Trophoblast cell (in vitro differentiated cells and primary cell): ENCODE measurements at regions not wholly inside any gene's neighbourhood (a gene's known extent, or its start where the extent isn't known, plus 50 kb on each side); places are given as distances from the start of the nearest gene placed in this dataset.

Experiments
- DNase-seq, 2 donors: peaks; one replicate each; pipeline ENCODE4 v3.0.0-alpha.2; 2016
- H2AFZ ChIP-seq: 2 replicates; pipeline ENCODE4 v1.6.1; 2013; ENCODE audit warnings: low read length, moderate library complexity, mild to moderate bottlenecking; ENCODE audit not compliant: insufficient read depth, poor library complexity
- H2AK5ac ChIP-seq: 2 replicates; pipeline ENCODE4 v1.6.1; 2013; ENCODE audit warnings: mild to moderate bottlenecking, low read length
- H2BK120ac ChIP-seq: 2 replicates; pipeline ENCODE4 v1.6.1; 2013; ENCODE audit warnings: low read length, mild to moderate bottlenecking, moderate library complexity; ENCODE audit not compliant: insufficient read depth, poor library complexity
- H2BK12ac ChIP-seq: 2 replicates; pipeline ENCODE4 v1.6.1; 2013; ENCODE audit warnings: mild to moderate bottlenecking, low read length, moderate library complexity
- H2BK5ac ChIP-seq: 2 replicates; pipeline ENCODE4 v1.6.1; 2013; ENCODE audit warnings: low read length, low read depth, moderate library complexity, mild to moderate bottlenecking; ENCODE audit not compliant: poor library complexity
- H3K14ac ChIP-seq: 2 replicates; pipeline ENCODE4 v1.6.1; 2013; ENCODE audit warnings: mild to moderate bottlenecking, low read length
- H3K18ac ChIP-seq: 2 replicates; pipeline ENCODE4 v1.6.1; 2013; ENCODE audit warnings: mild to moderate bottlenecking, low read length
- H3K23ac ChIP-seq: 2 replicates; pipeline ENCODE4 v1.6.1; 2013; ENCODE audit warnings: low read length
- H3K27ac ChIP-seq: 2 replicates; pipeline ENCODE4 v1.5.1; 2013; ENCODE audit warnings: low read depth, mild to moderate bottlenecking, inconsistent platforms, low read length, moderate library complexity
- H3K27me3 ChIP-seq: 2 replicates; pipeline ENCODE4 v1.6.1; 2013; ENCODE audit warnings: inconsistent platforms, mild to moderate bottlenecking, low read length, moderate library complexity; ENCODE audit not compliant: insufficient read depth
- H3K36me3 ChIP-seq, 2 experiments: 1 replicate in 1 of 2; 2 replicates in 1 of 2; pipeline ENCODE4 v1.6.1; 2013; ENCODE audit warnings: low read length in 2 of 2, mild to moderate bottlenecking in 2 of 2, moderate library complexity in 1 of 2; ENCODE audit not compliant: insufficient read depth in 2 of 2, control insufficient read depth in 1 of 2
- H3K4ac ChIP-seq: 2 replicates; pipeline ENCODE4 v1.6.1; 2013; ENCODE audit warnings: low read depth, mild to moderate bottlenecking, low read length, moderate library complexity
- H3K4me1 ChIP-seq, 2 experiments: 1 replicate in 1 of 2; 2 replicates in 1 of 2; pipeline ENCODE4 v1.6.1; 2013; ENCODE audit warnings: low read length in 2 of 2, mild to moderate bottlenecking in 2 of 2, moderate library complexity in 1 of 2; ENCODE audit not compliant: insufficient read depth in 2 of 2, control insufficient read depth in 1 of 2
- H3K4me2 ChIP-seq: 2 replicates; pipeline ENCODE4 v1.6.1; 2013; ENCODE audit warnings: inconsistent platforms, mild to moderate bottlenecking, low read length, moderate library complexity
- H3K4me3 ChIP-seq: 2 replicates; pipeline ENCODE4 v1.5.1; 2013; ENCODE audit warnings: mild to moderate bottlenecking, low read depth, low read length, inconsistent platforms
- H3K79me1 ChIP-seq: one replicate; pipeline ENCODE4 v1.6.1; 2013; ENCODE audit warnings: low read length
- H3K79me2 ChIP-seq: 2 replicates; pipeline ENCODE4 v1.6.1; 2013; ENCODE audit warnings: low read length, mild to moderate bottlenecking; ENCODE audit not compliant: control insufficient read depth, insufficient read depth, poor library complexity
- H3K9ac ChIP-seq: 2 replicates; pipeline ENCODE4 v1.6.1; 2013; ENCODE audit warnings: mild to moderate bottlenecking, low read length
- H3K9me3 ChIP-seq: 2 replicates; pipeline ENCODE4 v1.6.1; 2013; ENCODE audit warnings: low read depth, mild to moderate bottlenecking, control low read depth, inconsistent platforms, low read length; ENCODE audit not compliant: insufficient read depth
- H4K12ac ChIP-seq: 2 replicates; pipeline ENCODE4 v1.6.1; 2013; ENCODE audit warnings: low read depth, mild to moderate bottlenecking, low read length, moderate library complexity
- H4K8ac ChIP-seq: 2 replicates; pipeline ENCODE4 v1.6.1; 2013; ENCODE audit warnings: low read depth, mild to moderate bottlenecking, low read length, moderate library complexity
- H4K91ac ChIP-seq: one replicate; pipeline ENCODE4 v1.6.1; 2013; ENCODE audit warnings: low read depth, mild to moderate bottlenecking, low read length, moderate library complexity
- WGBS: extraction: QIAGEN DNeasy Blood & Tissue Kit; methylation state at CpG from one replicate; pipeline ENCODE4 v1.1.7; 2013; ENCODE audit warnings: missing lambda C conversion rate; ENCODE audit not compliant: insufficient read length, insufficient coverage; ENCODE audit errors: extremely low coverage; 5-methylcytosine and 5-hydroxymethylcytosine counted together

DNA sequence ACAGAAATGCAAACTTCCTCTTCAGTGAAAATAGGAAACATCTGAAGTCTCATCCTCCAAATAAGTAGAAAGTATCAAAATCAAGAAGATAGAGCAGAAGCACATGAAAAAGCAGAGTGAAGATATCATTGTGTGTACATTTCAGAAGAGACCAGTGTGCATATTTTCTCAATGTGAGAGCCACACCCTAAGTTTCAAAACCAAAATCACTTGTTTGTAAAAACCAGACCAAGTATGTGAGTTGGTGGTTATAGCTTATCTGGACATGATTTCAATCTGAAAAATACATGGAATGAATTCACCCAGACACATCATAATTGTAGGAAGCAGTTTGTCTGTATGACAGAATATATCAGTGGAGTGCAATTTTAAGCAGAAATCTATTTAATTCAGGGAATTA, 536.0 kb downstream of the JRKL start:
- no peak overlapping the region for H2AFZ ChIP-seq
- no peaks in the 10 kb centered on the region for H3K27me3 ChIP-seq
- H3K36me3 ChIP-seq: no peaks in the 10 kb centered on the region
- H2BK5ac ChIP-seq: no peak overlapping the region
- H3K4me2 ChIP-seq: no peak overlapping the region
- no peak overlapping the region for H3K23ac ChIP-seq
- H3K9me3 ChIP-seq: no peaks in the 10 kb centered on the region
- no peak overlapping the region for H2BK12ac ChIP-seq
- no peaks in the 10 kb centered on the region for H3K79me1 ChIP-seq
- H4K91ac ChIP-seq: no peak overlapping the region
- no peak overlapping the region for H3K4ac ChIP-seq
- no peak overlapping the region for H4K8ac ChIP-seq
- no peak overlapping the region for H4K12ac ChIP-seq
- H3K14ac ChIP-seq: no peak overlapping the region
- no peak overlapping the region for H3K9ac ChIP-seq
- no peaks in the 10 kb centered on the region for H3K79me2 ChIP-seq
- H3K27ac ChIP-seq: no peak overlapping the region
- H2BK120ac ChIP-seq: no peak overlapping the region
- H3K18ac ChIP-seq: no peak overlapping the region
- H3K4me1 ChIP-seq: no peaks in the 10 kb centered on the region
- DNase-seq: peak in 1 of 2 donors; percentile 22
- no peak overlapping the region for H3K4me3 ChIP-seq
- no peak overlapping the region for H2AK5ac ChIP-seq

DNA sequence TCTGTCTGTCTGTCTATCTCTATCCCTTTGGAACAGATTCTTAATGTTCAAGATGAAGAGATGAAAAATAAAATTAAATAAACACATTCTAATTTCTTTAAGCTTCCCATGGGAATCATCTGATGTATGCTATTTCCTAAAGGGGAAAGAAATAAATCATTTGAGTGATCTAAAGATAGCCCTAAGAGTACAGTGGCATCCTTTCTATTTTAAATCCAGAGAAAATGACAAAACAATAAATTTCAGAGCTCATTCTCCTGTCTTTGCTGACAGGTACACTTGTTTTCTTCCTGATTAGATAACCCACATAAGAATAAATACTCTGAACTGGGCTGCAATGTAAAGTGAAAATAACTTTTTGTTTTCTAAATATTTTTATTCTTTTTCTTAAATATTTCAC, 550.4 kb downstream of the JRKL start:
- H2AFZ ChIP-seq: no peak overlapping the region
- no peak overlapping the region for H4K8ac ChIP-seq
- no peak overlapping the region for H4K12ac ChIP-seq
- no peak for DNase-seq
- H3K4me3 ChIP-seq: no peak overlapping the region
- no peak overlapping the region for H4K91ac ChIP-seq
- no peaks in the 10 kb centered on the region for H3K4me1 ChIP-seq
- H3K79me2 ChIP-seq: no peaks in the 10 kb centered on the region
- no peak overlapping the region for H3K4me2 ChIP-seq
- no peaks in the 10 kb centered on the region for H3K27me3 ChIP-seq
- H2BK5ac ChIP-seq: no peak overlapping the region
- H3K18ac ChIP-seq: no peak overlapping the region
- no peak overlapping the region for H2BK12ac ChIP-seq
- no peak overlapping the region for H2BK120ac ChIP-seq
- no peak overlapping the region for H2AK5ac ChIP-seq
- H3K79me1 ChIP-seq: no peaks in the 10 kb centered on the region
- H3K9me3 ChIP-seq: no peaks in the 10 kb centered on the region
- H3K36me3 ChIP-seq: no peaks in the 10 kb centered on the region
- no peak overlapping the region for H3K4ac ChIP-seq
- no peak overlapping the region for H3K27ac ChIP-seq
- H3K14ac ChIP-seq: no peak overlapping the region
- H3K23ac ChIP-seq: no peak overlapping the region
- no peak overlapping the region for H3K9ac ChIP-seq

- Histone ChIP-seq H2AK5ac (no peak overlapping the region), H2AFZ (no peak overlapping the region), H3K4me3 (no peak overlapping the region), H3K4me1 (no peaks in the 10 kb centered on the region), H3K18ac (no peak overlapping the region), H2BK120ac (no peak overlapping the region), H3K36me3 (no peaks in the 10 kb centered on the region), H3K4ac (no peak overlapping the region), H3K23ac (no peak overlapping the region), H4K8ac (no peak overlapping the region), H3K14ac (no peak overlapping the region), H3K27me3 (no peaks in the 10 kb centered on the region), H3K79me2 (no peaks in the 10 kb centered on the region), H4K91ac (no peak overlapping the region), H3K9ac (no peak overlapping the region), H3K27ac (no peak overlapping the region), H2BK12ac (no peak overlapping the region), H3K79me1 (no peaks in the 10 kb centered on the region), H4K12ac (no peak overlapping the region), H3K9me3 (no peaks in the 10 kb centered on the region), H2BK5ac (no peak overlapping the region), H3K4me2 (no peak overlapping the region)
- WGBS: no CpG with 5 or more reads among the region's 6 CpGs
- no peak for DNase-seq
Measured at GRCh38 chr11:96942855-96943254, 553.0 kb downstream of the JRKL start.

DNA sequence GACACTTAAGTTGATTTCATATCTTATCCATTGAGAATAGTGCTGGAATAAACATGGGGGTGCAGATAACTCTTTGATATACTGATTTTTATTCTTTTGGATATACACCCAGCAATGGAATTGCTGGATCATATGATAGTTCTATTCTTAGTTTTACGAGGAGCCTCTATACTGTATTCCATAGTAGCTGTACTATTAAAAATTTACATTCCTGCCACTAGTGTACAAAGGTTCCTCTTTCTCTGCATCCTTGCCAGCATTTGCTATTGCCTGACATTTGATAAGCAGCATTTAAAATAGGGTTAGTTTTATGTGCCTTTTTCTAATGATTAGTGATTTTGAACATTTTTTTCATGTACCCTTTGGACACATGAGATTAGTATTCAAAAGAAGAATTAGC, 554.2 kb downstream of the JRKL start:
- no peak overlapping the region for H2AFZ ChIP-seq
- no peak overlapping the region for H3K23ac ChIP-seq
- no peak overlapping the region for H4K12ac ChIP-seq
- no CpG with 5 or more reads among the region's 1 CpG for WGBS
- no peak overlapping the region for H2BK5ac ChIP-seq
- no peak overlapping the region for H2BK12ac ChIP-seq
- H3K4me1 ChIP-seq: no peaks in the 10 kb centered on the region
- no peak overlapping the region for H3K4me2 ChIP-seq
- no peaks in the 10 kb centered on the region for H3K9me3 ChIP-seq
- no peak overlapping the region for H2AK5ac ChIP-seq
- no peaks in the 10 kb centered on the region for H3K36me3 ChIP-seq
- H3K79me2 ChIP-seq: no peaks in the 10 kb centered on the region
- no peak overlapping the region for H3K27ac ChIP-seq
- no peaks in the 10 kb centered on the region for H3K79me1 ChIP-seq
- H3K27me3 ChIP-seq: no peaks in the 10 kb centered on the region
- H3K14ac ChIP-seq: no peak overlapping the region
- no peak overlapping the region for H3K18ac ChIP-seq
- no peak overlapping the region for H3K4ac ChIP-seq
- H3K9ac ChIP-seq: no peak overlapping the region
- H4K8ac ChIP-seq: no peak overlapping the region
- H3K4me3 ChIP-seq: no peak overlapping the region
- no peak overlapping the region for H4K91ac ChIP-seq
- DNase-seq: peak in 1 of 2 donors; percentile 35
- no peak overlapping the region for H2BK120ac ChIP-seq

DNA sequence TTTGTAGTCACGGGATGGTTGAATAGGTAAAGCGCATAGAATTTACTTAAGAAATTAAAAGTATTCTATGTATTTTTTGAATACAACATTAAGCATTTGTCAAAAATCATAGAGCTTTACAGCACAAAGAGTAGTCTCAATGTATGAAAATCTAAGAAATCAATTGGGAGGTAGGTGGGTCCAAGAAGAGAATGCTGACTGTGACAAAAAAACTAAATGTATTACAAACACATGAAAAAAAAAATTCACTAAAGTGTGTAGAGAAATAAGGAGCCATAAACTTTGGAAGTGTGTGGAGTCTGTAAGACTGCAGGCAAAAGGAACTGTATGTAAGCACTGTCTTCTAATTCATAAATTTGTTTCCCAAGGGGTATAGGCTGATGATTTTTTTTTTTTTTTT, 558.3 kb downstream of the JRKL start:
- Histone ChIP-seq H3K14ac (no peak overlapping the region), H2AFZ (no peak overlapping the region), H2BK12ac (no peak overlapping the region), H4K8ac (no peak overlapping the region), H3K4me3 (no peak overlapping the region), H2AK5ac (no peak overlapping the region), H2BK120ac (no peak overlapping the region), H3K4ac (no peak overlapping the region), H2BK5ac (no peak overlapping the region), H3K4me2 (no peak overlapping the region), H3K9ac (no peak overlapping the region), H3K18ac (no peak overlapping the region), H3K23ac (no peak overlapping the region), H3K27me3 (no peaks in the 10 kb centered on the region), H3K4me1 (no peaks in the 10 kb centered on the region), H4K12ac (no peak overlapping the region), H3K79me2 (no peaks in the 10 kb centered on the region), H4K91ac (no peak overlapping the region), H3K27ac (no peak overlapping the region), H3K36me3 (no peaks in the 10 kb centered on the region), H3K79me1 (no peaks in the 10 kb centered on the region), H3K9me3 (no peaks in the 10 kb centered on the region)
- no peak for DNase-seq
- WGBS: no CpG with 5 or more reads among the region's 2 CpGs
